Smooth muscle cell of the brain vasculature (primary cell): ENCODE measurements at regions not wholly inside any gene's neighbourhood (a gene's known extent, or its start where the extent isn't known, plus 50 kb on each side); places are given as distances from the start of the nearest gene placed in this dataset.
"Not testable (repeated sequence)": the region's sequence is repeated elsewhere in the genome, so short reads cannot be mapped to it uniquely, and the experiment has no call there.

Experiments used
- DNase-seq: peaks from one replicate; pipeline ENCODE4 v3.0.0-alpha.2; 2012; ENCODE audit warnings: low read depth, low spot score

DNA sequence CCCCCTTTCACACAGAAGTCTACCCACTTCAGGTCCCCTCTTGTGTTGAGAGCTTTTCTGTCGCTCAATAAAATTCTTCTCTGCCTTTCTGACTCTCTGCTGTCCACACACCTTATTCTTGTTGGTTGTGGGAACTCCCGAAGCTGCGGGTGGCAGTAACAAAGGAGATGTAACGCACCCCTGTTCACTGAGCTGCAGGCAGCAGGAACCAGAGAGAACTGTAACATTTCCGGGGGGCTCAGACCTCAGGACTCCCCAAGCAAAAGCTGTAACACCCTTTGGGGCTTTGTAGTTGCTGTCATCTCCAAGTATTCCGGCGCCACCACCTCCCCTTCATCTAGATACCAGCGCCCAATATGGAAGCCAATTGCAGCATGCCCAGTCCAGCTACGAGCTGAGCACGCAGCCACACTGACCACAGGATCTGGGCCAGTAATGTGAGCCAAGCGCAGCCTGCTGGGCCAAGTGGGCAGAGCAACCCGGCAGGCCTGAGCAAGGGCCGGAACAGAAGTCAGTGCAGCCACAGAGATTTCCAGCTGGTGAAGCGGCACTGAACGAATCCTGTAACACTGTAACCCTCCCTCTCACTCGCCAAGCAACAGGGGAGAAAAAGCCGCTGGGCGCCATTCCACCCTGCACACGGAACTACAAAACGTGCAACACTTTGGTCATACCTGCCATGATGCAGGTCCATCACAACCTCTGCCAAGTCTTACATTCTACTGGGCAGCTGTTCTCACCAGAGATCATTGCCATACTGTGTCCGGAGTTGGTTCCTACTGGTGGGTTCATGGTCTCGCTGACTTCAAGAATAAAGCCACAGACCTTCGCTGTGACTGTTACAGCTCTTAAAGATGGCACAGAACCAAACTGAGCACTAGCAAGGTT, 194.3 kb downstream of the SPATA31A6 start:
- DNase-seq, result not testable (repeated sequence)

DNA sequence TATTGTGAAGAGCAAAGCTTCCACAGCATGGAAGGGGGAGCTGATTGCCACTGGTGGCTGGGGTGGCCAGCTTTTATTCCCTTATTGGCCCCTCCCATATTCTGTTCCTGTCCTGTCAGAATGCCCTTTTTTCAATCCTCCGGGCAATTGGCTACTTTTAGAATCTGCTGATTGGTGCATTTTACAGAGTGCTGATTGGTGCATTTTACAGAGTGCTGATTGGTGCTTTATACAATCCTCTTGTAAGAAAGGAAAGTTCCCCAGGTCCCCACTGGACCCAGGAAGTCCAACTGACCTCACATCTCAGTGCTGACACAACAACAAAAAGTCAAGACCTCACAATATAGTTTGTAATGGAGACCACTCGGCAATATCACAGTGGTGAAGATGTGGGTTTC, 195.0 kb downstream of the SPATA31A6 start:
- no peak for DNase-seq

DNA sequence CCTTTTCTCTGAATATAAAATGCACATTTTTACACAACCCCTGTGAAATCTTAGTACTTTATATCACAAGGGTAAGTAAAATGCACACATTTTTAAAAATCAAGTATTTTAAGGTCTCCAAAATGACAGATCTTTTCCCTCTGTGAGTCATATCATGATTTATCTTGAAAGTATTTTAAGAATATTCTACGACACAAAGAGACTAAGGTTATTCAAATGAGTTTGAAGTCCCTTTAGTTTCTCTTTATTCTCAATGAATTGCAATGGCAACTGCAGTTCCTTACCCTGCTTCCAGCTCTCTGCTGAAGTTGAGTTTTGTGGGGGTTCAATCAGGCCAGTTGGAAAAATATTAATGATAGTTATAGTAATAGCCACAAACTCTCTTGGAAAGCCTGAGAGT, 196.1 kb downstream of the SPATA31A6 start:
- not testable (repeated sequence) for DNase-seq

DNA sequence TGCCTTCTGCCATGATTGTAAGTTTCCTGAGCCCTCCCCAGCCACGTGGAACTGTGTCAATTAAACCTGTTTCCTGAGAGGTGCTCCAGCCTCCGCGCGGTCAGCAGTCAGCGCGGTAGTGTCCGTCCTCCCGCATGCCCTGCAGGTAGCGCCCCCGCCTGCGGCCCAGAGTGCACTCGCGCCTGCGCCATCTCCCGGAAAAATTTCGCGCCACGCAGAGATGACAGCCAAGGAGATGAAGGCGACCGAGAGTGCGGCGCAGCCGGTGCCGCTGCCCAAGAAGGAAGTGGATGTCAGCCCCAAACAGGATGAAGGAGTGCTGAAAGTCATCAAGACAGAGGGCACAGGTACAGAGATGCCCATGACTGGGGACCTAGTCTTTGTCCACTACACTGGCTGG, 201.1 kb downstream of the SPATA31A6 start:
- not testable (repeated sequence) for DNase-seq

DNA sequence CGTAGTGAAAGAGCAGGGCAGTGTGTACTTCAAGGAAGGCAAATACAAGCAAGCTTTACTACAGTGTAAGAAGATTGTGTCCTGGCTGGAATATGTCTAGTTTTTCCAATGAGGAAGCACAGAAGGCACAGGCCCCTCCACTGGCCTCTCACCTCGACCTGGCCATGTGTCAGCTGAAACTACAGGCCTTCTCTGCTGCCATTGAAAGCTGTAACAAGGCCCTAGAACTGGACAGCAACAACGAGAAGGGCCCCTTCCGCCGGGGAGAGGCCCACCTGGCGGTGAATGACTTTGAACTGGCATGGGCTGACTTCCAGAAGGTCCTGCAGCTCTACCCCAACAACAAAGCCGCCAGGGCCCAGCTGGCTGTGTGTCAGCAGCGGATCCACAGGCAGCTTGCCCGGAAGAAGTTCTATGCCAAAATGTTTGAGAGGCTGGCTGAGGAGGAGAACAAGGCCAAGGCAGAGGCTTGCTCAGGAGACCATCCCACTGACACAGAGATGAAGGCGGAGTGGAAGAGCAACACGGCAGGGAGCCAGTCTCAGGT, 202.2 kb downstream of the SPATA31A6 start:
- DNase-seq, result not testable (repeated sequence)

DNA sequence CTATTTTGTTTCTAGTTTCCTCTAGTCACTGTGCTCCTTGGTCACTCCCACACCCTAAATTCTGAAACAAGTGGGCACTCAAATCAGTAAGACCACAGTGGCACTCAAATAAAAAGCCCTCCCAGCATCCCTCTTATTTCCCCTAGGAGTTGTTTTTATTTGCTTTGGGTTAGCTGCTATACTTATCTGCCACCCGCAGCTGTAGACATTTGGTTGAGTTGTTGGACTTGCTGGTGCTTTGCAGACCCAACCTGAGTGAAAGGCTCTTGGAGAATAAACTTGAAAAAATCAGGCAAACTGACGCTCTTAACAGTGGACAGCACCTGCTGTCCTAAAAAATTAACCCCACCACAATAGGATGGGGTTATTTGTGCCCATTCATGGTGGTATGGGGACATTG, 203.0 kb downstream of the SPATA31A6 start:
- DNase-seq, result no peak

DNA sequence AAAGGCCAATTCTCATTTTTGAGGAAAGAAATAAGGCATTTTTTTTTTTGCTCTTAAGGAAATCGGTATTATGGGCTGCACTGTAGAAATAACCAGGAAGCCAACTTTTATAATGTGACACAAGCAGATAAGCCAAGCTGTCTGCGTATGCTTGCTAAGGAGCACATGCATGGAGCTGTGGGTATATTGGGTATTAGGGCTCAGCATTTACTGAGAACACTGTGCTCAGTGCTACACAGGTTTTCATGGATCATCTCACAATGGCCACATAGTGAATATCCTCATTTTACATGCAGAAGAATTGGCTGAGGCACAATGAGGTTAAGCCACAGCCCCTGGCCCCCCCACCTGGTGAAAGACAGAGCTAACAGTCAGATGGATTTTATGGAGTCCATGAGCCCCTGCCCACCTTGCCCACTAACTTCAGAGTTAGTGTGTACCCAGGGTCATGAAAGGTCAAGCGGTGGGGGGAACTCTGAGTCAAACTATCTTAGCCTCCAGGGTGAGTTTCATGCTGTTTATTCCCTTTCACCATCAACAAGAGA, 204.8 kb downstream of the SPATA31A6 start:
- no peak for DNase-seq

DNA sequence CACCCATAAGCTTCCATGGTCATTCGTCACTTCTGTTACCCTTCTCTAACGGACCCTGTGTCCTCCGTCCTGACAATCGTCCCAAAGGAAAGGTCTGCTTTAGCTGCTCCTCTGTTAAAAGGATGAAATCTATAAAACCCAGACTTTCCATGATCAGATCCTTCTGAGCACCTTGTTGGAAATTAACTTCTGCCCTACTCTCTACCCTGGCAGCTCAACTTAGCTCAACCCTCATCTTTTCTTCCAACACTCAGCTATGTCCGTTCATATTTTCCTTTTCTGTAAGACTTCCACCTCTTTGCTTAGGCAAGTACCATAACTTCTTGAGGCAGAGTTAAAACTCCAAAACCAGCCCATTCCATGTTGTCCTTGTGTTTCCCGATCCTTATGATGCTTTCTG, 205.4 kb downstream of the SPATA31A6 start:
- DNase-seq, result no peak

DNA sequence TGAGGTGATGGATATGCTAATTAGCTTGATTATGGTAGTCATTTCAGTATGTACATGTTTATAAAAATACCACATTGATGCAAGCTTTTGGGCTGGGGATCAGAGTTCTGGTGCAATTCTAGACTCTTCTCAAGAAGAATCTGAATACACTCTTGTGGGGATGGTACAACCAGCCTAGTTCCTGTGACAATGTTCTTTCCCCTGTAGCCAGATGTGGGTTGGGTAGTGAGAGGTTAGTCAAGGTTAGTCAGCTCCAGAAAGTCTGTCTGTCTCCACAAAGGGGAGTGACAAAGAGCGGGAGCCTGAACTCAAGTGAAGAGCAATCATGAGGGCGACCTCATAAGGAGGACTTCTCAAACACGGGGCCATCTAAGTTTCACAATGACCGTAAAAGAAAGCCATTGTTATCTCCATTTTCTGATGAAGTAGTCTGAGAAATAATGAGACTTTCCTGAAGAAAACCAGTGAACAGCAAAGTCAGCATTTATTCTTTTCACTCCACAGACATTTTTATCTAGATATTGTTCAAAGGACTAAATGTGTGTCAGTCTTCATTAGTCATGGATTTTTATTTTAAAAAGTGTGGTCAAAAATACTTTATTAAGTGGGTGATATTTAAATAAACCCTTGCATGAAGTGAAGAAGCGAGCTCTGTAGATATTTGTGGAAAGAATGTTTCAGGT, 209.5 kb downstream of the SPATA31A6 start:
- not testable (repeated sequence) for DNase-seq

DNA sequence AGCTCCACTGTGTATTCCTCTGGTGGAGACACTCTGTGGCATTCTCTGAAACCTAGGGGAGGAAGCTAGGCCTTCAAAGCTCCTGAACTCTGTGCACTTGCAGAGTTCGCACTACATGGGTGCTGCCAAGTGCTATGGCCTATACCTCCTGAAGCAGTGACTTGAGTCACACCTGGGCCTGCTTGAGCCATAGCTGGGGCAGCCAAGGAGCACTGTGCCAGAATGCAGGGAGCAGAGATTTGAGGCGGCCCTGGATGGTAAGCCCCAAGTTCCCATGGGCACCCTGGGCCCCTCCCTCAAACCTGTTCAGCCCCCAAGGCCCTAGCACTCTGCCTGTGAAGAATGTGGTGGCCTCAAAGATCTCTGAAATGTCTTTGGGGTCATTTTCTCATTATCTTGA, 212.9 kb downstream of the SPATA31A6 start:
- no peak for DNase-seq

DNA sequence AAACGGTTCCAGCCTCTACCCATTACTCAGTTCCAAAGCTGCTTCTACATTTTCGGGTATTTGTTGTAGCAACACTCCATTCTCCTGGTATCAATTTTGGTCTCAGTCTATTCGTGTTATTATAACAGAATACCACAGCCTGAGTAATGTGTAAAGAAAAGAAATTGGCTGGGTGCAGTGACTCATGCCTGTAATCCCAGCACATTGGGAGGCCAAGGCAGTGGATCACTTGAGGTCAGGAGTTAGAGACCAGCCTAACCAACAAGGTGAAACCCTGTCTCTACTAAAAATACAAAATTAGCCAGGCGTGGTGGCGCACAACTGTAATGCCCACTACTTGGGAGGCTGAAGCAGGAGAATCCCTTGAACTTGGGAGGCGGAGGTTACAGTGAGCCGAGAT, 213.9 kb downstream of the SPATA31A6 start:
- peak; percentile 50 for DNase-seq

DNA sequence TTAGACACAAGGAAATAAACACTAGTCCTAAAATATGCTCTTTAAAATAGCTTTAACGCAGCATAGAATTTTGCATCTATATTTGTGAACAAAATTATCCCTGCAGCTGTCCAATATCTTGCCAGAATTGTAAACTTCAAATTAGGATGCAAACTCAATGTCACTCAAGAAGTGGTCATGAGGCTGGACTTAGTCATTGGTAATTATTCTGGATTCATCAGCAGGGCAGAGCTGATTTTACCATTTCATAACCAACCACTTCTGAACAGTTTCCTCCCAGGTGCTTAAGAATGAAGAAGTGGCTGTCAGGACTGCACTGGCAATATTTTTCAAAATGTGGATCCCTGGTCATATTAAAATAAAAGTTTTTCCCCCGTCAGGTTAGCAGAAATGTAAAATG, 219.5 kb downstream of the SPATA31A6 start:
- not testable (repeated sequence) for DNase-seq

DNA sequence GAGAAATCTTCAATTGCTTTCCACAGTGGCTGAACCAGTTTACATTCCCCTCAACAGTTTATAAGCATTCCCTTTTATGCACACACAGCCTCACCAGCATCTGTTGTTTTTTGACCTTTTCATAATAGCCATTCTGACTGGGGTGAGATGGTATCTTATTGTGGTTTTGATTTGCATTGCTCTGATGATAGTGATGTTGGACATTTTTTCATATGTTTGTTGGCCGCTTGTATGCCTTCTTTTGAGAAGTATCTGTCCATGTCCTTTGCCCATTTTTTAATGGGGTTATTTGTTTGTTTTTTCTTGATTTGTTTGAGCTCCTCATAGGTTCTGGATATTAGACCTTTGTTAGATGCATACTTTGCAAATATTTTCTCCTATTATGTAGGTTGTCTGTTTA, 226.1 kb downstream of the SPATA31A6 start:
- DNase-seq, result not testable (repeated sequence)

DNA sequence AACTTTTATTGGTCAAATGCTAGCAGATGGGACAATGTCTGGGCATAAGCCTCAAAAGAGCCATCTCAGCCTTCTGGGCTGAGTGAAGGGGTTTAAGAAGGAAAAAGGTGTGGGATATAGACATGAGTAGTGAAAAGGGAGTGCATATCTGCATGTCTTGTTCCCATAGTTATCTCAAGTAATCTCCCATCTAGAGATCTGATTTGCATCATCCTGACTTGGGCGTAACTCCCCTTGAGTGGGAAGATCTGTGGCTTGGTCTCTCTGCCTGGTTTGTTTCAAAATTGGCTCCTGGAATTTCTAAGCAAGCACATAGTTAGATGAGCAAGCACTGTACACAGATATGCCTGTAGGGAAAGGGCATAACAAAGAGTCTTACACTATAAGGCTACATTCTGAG, 228.9 kb downstream of the SPATA31A6 start:
- not testable (repeated sequence) for DNase-seq

DNA sequence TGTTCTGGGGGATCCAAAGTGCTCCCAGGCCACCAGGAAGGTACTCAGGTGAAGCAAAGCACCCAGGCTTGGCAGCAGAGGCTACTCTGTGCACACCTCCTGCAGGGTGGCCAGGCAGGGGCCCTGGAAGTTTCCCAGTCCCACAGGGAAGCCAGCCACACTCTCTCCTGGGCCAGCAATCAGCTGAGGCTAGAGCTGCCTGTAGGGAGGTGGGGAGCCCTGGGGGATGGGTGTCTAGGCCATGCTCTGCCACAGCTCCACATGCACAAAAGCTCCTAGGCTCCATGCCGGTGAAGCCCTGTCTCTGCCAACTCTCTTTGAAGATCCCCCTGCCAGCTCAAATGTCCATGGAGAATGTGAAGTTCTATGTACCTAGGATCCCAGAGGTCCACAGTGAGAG, 231.4 kb downstream of the SPATA31A6 start:
- DNase-seq, result not testable (repeated sequence)

DNA sequence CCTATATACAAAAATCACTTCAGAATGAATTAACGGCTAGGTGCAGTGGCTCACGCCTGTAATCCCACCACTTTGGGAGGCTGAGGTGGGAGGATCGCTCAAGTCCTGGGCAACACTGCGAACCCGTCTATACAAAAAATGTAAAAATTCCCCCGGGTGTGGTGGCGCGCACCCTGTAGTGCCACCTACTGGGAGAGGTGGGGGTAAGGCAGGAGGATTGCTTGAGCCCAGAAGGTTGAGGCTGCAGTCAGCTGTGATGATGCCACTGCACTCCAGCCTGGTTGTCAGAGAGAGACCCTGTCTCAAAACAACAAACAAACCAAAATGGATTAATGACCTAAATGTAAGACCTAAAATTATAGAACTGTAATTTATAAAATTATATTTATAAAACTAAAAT, 236.2 kb downstream of the SPATA31A6 start:
- not testable (repeated sequence) for DNase-seq

DNA sequence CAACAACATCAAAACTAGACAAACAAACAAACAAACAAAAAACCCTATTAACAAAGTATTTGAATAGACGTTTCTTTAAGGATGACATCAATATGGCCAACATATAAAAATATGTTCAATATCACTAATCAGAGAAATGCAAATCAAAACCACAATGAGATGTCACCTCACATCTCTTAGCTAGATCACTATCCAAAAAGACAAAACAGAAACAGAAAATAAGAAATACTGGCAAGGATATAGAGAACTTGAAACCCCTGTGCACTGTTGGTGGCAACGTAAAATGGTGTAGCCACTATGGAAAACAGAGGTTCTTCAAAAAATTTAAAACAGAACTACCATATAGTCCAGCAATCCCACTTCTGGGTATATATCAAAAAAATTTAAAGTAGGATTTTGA, 236.9 kb downstream of the SPATA31A6 start:
- not testable (repeated sequence) for DNase-seq

DNA sequence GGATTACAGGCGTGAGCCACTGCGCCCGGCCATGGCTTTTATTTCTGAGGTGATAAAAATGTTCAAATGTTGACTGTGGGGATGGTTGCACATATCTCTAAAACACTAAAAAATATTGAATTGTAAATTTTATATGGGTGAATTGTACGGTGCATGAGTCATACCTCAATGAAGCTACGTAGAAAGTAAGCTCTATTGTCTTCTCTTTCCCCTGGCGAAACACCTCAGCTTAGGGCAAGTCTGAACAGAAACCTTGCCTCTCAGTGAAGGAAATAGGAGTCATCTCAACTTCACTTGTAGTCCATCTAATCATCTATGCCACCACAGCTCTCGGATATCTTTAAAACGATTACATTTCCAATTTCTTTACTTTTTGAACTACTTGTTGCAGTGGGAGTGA, 238.2 kb downstream of the SPATA31A6 start:
- DNase-seq, result not testable (repeated sequence)

DNA sequence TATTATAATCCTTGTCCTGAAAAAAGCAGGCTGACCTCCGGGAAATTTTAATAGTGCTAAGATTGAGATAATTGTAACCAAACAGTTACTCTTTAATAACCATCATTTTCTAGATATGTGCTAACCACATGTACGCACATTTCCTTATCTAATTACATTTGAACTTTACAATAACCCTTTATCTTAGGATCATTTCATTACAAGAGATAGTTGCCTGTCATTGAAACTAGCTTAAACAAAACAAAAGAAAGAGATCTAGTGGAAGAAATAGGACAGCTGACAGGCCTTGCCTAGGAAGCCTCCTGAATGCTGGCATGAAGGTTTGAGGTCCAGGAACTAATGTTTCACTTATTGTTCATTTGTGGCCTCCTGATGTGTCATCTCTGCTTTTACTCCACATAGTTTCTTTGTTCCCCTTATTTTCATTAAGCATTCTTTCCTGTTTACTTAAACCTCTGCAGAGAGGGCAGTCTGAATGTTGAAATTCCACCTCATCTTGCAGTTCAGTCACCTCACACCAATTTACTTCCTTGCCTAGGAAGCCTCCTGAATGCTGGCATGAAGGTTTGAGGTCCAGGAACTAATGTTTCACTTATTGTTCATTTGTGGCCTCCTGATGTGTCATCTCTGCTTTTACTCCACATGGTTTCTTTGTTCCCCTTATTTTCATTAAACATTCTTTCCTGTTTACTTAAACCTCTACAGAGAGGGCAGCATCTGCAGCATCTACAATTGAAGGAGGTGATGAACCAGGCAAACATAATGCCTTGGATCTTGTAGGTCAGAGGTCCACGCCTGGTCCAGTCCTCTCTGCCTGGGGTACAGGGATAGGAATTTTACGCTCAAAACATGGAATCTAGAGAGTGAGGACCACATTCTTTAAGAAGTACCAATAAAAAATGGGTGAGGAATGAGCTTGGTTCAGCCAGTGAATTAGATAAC, 247.5 kb downstream of the SPATA31A6 start:
- peak; percentile 86 for DNase-seq

DNA sequence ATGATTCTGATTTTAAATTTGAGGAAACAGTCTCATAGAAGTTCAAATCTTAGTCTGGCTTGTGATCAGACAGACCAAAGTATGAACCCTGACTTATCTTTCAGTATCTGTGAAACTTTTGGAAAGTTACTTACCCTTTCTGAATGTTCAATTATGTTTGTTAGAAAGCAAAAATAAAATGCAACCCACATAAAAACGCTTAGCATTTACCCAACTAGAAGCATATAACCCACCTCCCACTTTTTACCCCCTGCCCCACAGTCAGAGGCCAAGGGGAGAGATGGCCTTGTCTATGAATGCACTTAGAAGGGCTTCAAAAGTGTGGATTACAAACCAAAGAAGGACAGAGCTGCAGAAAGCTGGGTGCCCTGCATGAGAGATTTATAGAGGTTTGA, 248.2 kb downstream of the SPATA31A6 start:
- DNase-seq, result not testable (repeated sequence)
